B cell (primary cell): ENCODE measurements at regions not wholly inside any gene's neighbourhood (a gene's known extent, or its start where the extent isn't known, plus 50 kb on each side); places are given as distances from the start of the nearest gene placed in this dataset.

Source experiments
- ATAC-seq: fragments of 200-7000 bp; cut with Tn5 transposase; one replicate; pipeline ENCODE4 v1.10.0; 2021; ENCODE audit warnings: low read depth, mild to moderate bottlenecking, moderate number of reproducible peaks, moderate library complexity
- CTCF ChIA-PET: fragments of 350-600 bp; sonication (Branson Sonifier 250); formaldehyde crosslinking; loops from one replicate; lab custom pipeline; 2021; ENCODE audit warnings: antibody characterized with exemption, inconsistent platforms; lab: Charles Lee
- POLR2A ChIA-PET: fragments of 350-600 bp; sonication (Branson Sonifier 250); formaldehyde crosslinking; loops from one replicate; lab custom pipeline; 2021; ENCODE audit warnings: antibody characterized with exemption; lab: Charles Lee
- DNase-seq: peaks from one replicate; pipeline ENCODE4 v3.0.0; 2013
- H2AFZ ChIP-seq: 2 replicates; pipeline ENCODE4 v1.6.1; 2012; ENCODE audit warnings: mild to moderate bottlenecking, low read depth, low read length; ENCODE audit not compliant: insufficient read depth, poor library complexity, severe bottlenecking
- H3K27ac ChIP-seq, 2 donors: 1 replicate in 1 of 2; 2 replicates in 1 of 2; pipeline ENCODE4 v1.5.1; 2012 to 2013; ENCODE audit warnings: low read length in 2 of 2, mild to moderate bottlenecking in 2 of 2, moderate library complexity in 1 of 2
- H3K27me3 ChIP-seq, 4 experiments: fragments of 200-600 bp in 1 of 4; sonication (generic) in 1 of 4; replicated peaks in 1 of 4; 1 replicate in 2 of 4; 2 replicates in 2 of 4; pipeline versions ENCODE4 v1.6.1 to v1.7.0; 2013 to 2016; ENCODE audit warnings: low read length in 3 of 4, mild to moderate bottlenecking in 2 of 4, mixed read lengths in 1 of 4, moderate library complexity in 1 of 4; ENCODE audit not compliant: insufficient read depth in 4 of 4, control insufficient read depth in 3 of 4; ENCODE audit errors: control extremely low read depth in 1 of 4
- H3K36me3 ChIP-seq, 2 experiments: replicated peaks in 1 of 2; 1 replicate in 1 of 2; 2 replicates in 1 of 2; pipeline versions ENCODE4 v1.6.1 to v1.7.1; 2013; ENCODE audit warnings: low read length in 1 of 2; ENCODE audit not compliant: insufficient read depth in 2 of 2, control insufficient read depth in 1 of 2; ENCODE audit errors: control extremely low read depth in 1 of 2, extremely low read depth in 1 of 2
- H3K4me1 ChIP-seq, 2 donors: fragments of 200-600 bp in 1 of 2; sonication (generic) in 1 of 2; 1 replicate in 1 of 2; 2 replicates in 1 of 2; pipeline versions ENCODE4 v1.5.1 to v1.6.1; 2013 to 2017; ENCODE audit warnings: low read length in 2 of 2; ENCODE audit not compliant: control insufficient read depth in 2 of 2, insufficient read depth in 2 of 2
- H3K4me2 ChIP-seq: replicated peaks from 2 replicates; pipeline ENCODE3; 2012; ENCODE audit warnings: mild to moderate bottlenecking, low read depth, low read length; ENCODE audit not compliant: poor library complexity, severe bottlenecking
- H3K4me3 ChIP-seq, 5 experiments: fragments of 200-600 bp in 1 of 5; sonication (generic) in 1 of 5; 1 replicate in 3 of 5; 2 replicates in 2 of 5; pipeline versions ENCODE4 v1.5.1 to v1.7.0; 2011 to 2016; ENCODE audit warnings: low read length in 4 of 5, mild to moderate bottlenecking in 4 of 5, low read depth in 2 of 5, control low read depth in 1 of 5, moderate library complexity in 1 of 5; ENCODE audit not compliant: insufficient read depth in 1 of 5; ENCODE audit errors: control extremely low read depth in 1 of 5, extremely low read depth in 1 of 5
- H3K79me2 ChIP-seq: fragments of 200-600 bp; sonication (generic); one replicate; pipeline ENCODE4 v1.6.0; 2016; ENCODE audit warnings: low read length; ENCODE audit not compliant: control insufficient read depth, insufficient read depth
- H3K9ac ChIP-seq: fragments of 200-600 bp; sonication (generic); 2 replicates; pipeline ENCODE4 v1.6.1; 2017; ENCODE audit warnings: mild to moderate bottlenecking, low read length, moderate library complexity
- H3K9me3 ChIP-seq, 3 donors: one replicate each; pipeline versions ENCODE4 v1.6.1 to v1.7.1; 2013; ENCODE audit warnings: low read length in 2 of 3; ENCODE audit not compliant: control insufficient read depth in 2 of 3, insufficient read depth in 1 of 3; ENCODE audit errors: control extremely low read depth in 1 of 3
- H4K20me1 ChIP-seq: 2 replicates; pipeline ENCODE4 v1.6.0; 2012; ENCODE audit warnings: mild to moderate bottlenecking, low read length; ENCODE audit not compliant: insufficient read depth, control insufficient read depth, poor library complexity, severe bottlenecking
- H3K27ac Mint-ChIP-seq: one replicate; pipeline ENCODE4 v1.8.0; 2021; ENCODE audit warnings: mixed read lengths
- H3K27me3 Mint-ChIP-seq: one replicate; pipeline ENCODE4 v1.8.0; 2021; ENCODE audit warnings: mixed read lengths
- H3K4me1 Mint-ChIP-seq: one replicate; pipeline ENCODE4 v1.8.0; 2021; ENCODE audit warnings: mixed read lengths
- H3K4me3 Mint-ChIP-seq: one replicate; pipeline ENCODE4 v1.8.0; 2021; ENCODE audit warnings: mixed read lengths
- H3K9me3 Mint-ChIP-seq: one replicate; pipeline ENCODE4 v1.8.0; 2022; ENCODE audit warnings: mixed read lengths; ENCODE audit not compliant: insufficient read depth
- EZH2 ChIP-seq: IDR thresholded peaks from 2 replicates; pipeline ENCODE4 v1.6.1; 2012; ENCODE audit warnings: borderline replicate concordance, low read depth, mild to moderate bottlenecking, moderate library complexity, low read length; ENCODE audit not compliant: insufficient read depth, poor library complexity, severe bottlenecking
- WGBS: methylation state at CpG from one replicate; pipeline ENCODE4 v1.1.5; 2013; ENCODE audit warnings: missing lambda C conversion rate; ENCODE audit not compliant: insufficient coverage; 5-methylcytosine and 5-hydroxymethylcytosine counted together
- intact Hi-C: fragments of 100-400 bp; cut with micrococcal nuclease; formaldehyde crosslinking; loops from one replicate; pipeline ENCODE4 v1.10.0; 2022
- TF ChIP-seq, protein P1 (sequence below): fragments of 200-600 bp; IDR thresholded peaks from one replicate; pipeline ENCODE4 v1.8.0; 2022; ENCODE audit warnings: antibody characterized with exemption, mild to moderate bottlenecking

- no peak overlapping the region for H3K4me3 Mint-ChIP-seq
- peaks cover 0 to 2% (median 0%) of the 10 kb centered on the region in 4 experiments for H3K27me3 ChIP-seq
- WGBS: 89% methylated on average over 9 of the region's 10 CpGs
- no peak for ATAC-seq
- H3K4me3 ChIP-seq: no peak overlapping the region
- ChIA-PET POLR2A (no interaction called here), CTCF (no interaction called here)
- no peaks in the 10 kb centered on the region for H4K20me1 ChIP-seq
- no peak overlapping the region for H3K9ac ChIP-seq
- no peak overlapping the region for H3K27ac Mint-ChIP-seq
- no peak overlapping the region for H2AFZ ChIP-seq
- no peaks in the 10 kb centered on the region for H3K79me2 ChIP-seq
- no peak for DNase-seq
- no peaks in the 10 kb centered on the region for H3K4me1 Mint-ChIP-seq
- intact Hi-C loops: no loop called here
- TF ChIP-seq EZH2: no peak
- H3K27me3 Mint-ChIP-seq: peaks cover 3% of the 10 kb centered on the region
- H3K9me3 ChIP-seq: peaks cover 0 to 7% (median 0%) of the 10 kb centered on the region in 3 donors
- peaks cover 2% of the 10 kb centered on the region for H3K9me3 Mint-ChIP-seq
- H3K4me1 ChIP-seq: no peaks in the 10 kb centered on the region
- no peak overlapping the region for H3K4me2 ChIP-seq
- H3K27ac ChIP-seq: no peak overlapping the region
- H3K36me3 ChIP-seq: no peaks in the 10 kb centered on the region
Observed at GRCh38 chr15:91611561-91612323, 241.8 kb upstream of the SLCO3A1 start.

GRCh38 chr15:91620229-91620628 is 233.3 kb upstream of the SLCO3A1 start:
- no peak overlapping the region for H3K4me3 Mint-ChIP-seq
- no peak overlapping the region for H3K4me2 ChIP-seq
- H3K4me1 ChIP-seq: no peaks in the 10 kb centered on the region
- H3K4me3 ChIP-seq: no peak overlapping the region
- intact Hi-C loops: no loop called here
- H3K9me3 Mint-ChIP-seq: peaks cover 5% of the 10 kb centered on the region
- WGBS: 61% methylated on average over 2 of the region's 4 CpGs
- TF ChIP-seq, protein P1, sequence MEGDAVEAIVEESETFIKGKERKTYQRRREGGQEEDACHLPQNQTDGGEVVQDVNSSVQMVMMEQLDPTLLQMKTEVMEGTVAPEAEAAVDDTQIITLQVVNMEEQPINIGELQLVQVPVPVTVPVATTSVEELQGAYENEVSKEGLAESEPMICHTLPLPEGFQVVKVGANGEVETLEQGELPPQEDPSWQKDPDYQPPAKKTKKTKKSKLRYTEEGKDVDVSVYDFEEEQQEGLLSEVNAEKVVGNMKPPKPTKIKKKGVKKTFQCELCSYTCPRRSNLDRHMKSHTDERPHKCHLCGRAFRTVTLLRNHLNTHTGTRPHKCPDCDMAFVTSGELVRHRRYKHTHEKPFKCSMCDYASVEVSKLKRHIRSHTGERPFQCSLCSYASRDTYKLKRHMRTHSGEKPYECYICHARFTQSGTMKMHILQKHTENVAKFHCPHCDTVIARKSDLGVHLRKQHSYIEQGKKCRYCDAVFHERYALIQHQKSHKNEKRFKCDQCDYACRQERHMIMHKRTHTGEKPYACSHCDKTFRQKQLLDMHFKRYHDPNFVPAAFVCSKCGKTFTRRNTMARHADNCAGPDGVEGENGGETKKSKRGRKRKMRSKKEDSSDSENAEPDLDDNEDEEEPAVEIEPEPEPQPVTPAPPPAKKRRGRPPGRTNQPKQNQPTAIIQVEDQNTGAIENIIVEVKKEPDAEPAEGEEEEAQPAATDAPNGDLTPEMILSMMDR: no peak
- TF ChIP-seq EZH2: no peak
- ATAC-seq (no peak), DNase-seq (no peak)
- no peaks in the 10 kb centered on the region for H3K27me3 Mint-ChIP-seq
- POLR2A ChIA-PET: no interaction called here
- CTCF ChIA-PET: no interaction called here
- no peak overlapping the region for H3K9ac ChIP-seq
- H3K4me1 Mint-ChIP-seq: no peaks in the 10 kb centered on the region
- H3K27ac ChIP-seq: no peak overlapping the region
- H3K9me3 ChIP-seq: peaks cover 0 to 10% (median 0%) of the 10 kb centered on the region in 3 donors
- H2AFZ ChIP-seq: no peak overlapping the region
- no peaks in the 10 kb centered on the region for H3K79me2 ChIP-seq
- H4K20me1 ChIP-seq: no peaks in the 10 kb centered on the region
- no peak overlapping the region for H3K27ac Mint-ChIP-seq
- H3K36me3 ChIP-seq: no peaks in the 10 kb centered on the region
- peaks cover 0 to 1% (median 0%) of the 10 kb centered on the region in 4 experiments for H3K27me3 ChIP-seq
